Karpas-422 (cell line): ENCODE measurements at regions not wholly inside any gene's neighbourhood (a gene's known extent, or its start where the extent isn't known, plus 50 kb on each side); places are given as distances from the start of the nearest gene placed in this dataset.
A peak's percentile ranks its signal among the peaks of the same experiment; 100 is the strongest.
"Not testable (repeated sequence)": the region's sequence is repeated elsewhere in the genome, so short reads cannot be mapped to it uniquely, and the experiment has no call there.

Source experiments
- DNase-seq: peaks from one replicate; pipeline ENCODE4 v3.0.0-alpha.2; 2015
- H2AFZ ChIP-seq: fragments of 200-600 bp; sonication (generic); 2 replicates; pipeline ENCODE4 v1.6.1; 2014; ENCODE audit warnings: antibody characterized with exemption, low read length, mixed read lengths
- H3K27ac ChIP-seq: fragments of 200-600 bp; sonication (generic); 2 replicates; pipeline ENCODE4 v1.5.1; 2014; ENCODE audit warnings: mild to moderate bottlenecking, low read length, moderate library complexity
- H3K27me3 ChIP-seq: fragments of 200-600 bp; sonication (generic); 2 replicates; pipeline ENCODE4 v1.6.1; 2014; ENCODE audit warnings: low read length, mixed read lengths
- H3K36me3 ChIP-seq: fragments of 200-600 bp; sonication (generic); 2 replicates; pipeline ENCODE4 v1.6.1; 2014; ENCODE audit warnings: low read length, mixed read lengths; ENCODE audit not compliant: insufficient read depth
- H3K4me1 ChIP-seq: fragments of 200-600 bp; sonication (generic); 2 replicates; pipeline ENCODE4 v1.6.1; 2014; ENCODE audit warnings: mild to moderate bottlenecking, low read length, mixed read lengths
- H3K4me2 ChIP-seq: fragments of 200-600 bp; sonication (generic); 2 replicates; pipeline ENCODE4 v1.6.1; 2014; ENCODE audit warnings: low read length, low read depth, mild to moderate bottlenecking; ENCODE audit not compliant: poor library complexity, severe bottlenecking
- H3K4me3 ChIP-seq: fragments of 200-600 bp; sonication (generic); 2 replicates; pipeline ENCODE4 v1.5.1; 2014; ENCODE audit warnings: mild to moderate bottlenecking, antibody characterized with exemption, low read length, mixed read lengths
- H3K79me2 ChIP-seq: fragments of 200-600 bp; sonication (generic); 2 replicates; pipeline ENCODE4 v1.6.1; 2014; ENCODE audit warnings: mild to moderate bottlenecking, low read length, mixed read lengths
- H3K9ac ChIP-seq: fragments of 200-600 bp; sonication (generic); 2 replicates; pipeline ENCODE4 v1.6.0; 2014; ENCODE audit warnings: low read length
- H3K9me2 ChIP-seq: fragments of 200-600 bp; sonication (generic), shearing (Covaris generic); replicated peaks from 2 replicates; pipeline ENCODE4 v1.6.0; 2014; ENCODE audit warnings: mild to moderate bottlenecking, low read length, moderate library complexity; ENCODE audit not compliant: insufficient read depth
- H3K9me3 ChIP-seq: fragments of 300-700, 200-600 bp; sonication (generic); 2 replicates; pipeline ENCODE4 v1.6.1; 2014; ENCODE audit warnings: low read length, mixed read lengths
- H4K20me1 ChIP-seq: fragments of 200-600 bp; sonication (generic); 2 replicates; pipeline ENCODE4 v1.6.1; 2014; ENCODE audit warnings: mild to moderate bottlenecking, antibody characterized with exemption, low read length, low read depth; ENCODE audit not compliant: insufficient read depth

DNA sequence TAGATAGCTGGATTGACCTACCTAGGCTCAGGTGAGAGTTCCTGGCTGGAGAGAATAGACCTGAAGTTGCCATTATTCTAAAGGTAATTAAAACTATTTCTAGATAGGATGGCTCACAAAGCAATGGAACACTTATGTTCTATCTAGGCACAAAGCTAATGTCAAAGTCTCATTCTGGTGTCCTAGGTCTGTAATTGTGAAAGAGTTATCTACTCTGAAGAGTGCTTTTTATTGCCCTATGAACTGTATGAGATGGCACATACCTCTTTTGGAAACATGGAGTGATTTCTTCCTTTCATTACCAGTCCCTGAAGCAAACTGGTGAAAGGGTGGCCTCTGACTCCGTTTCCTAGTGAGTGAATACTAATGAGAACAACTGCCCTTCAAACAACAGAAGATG lies 80.3 kb downstream of the MTNR1B start:
- Histone ChIP-seq H3K9me3 (no peaks in the 10 kb centered on the region), H2AFZ (no peak overlapping the region)

GRCh38 chr11:93051186-93051585 lies 81.7 kb downstream of the MTNR1B start:
- no peaks in the 10 kb centered on the region for H3K36me3 ChIP-seq
- H4K20me1 ChIP-seq: no peaks in the 10 kb centered on the region; the same call in 1 of the 2 replicates
- H3K27ac ChIP-seq: no peak overlapping the region
- no peak overlapping the region for H2AFZ ChIP-seq
- H3K9me3 ChIP-seq: no peaks in the 10 kb centered on the region
- no peak for DNase-seq
- H3K27me3 ChIP-seq: peaks cover 4% of the 10 kb centered on the region; the same call in 1 of the 2 replicates
- H3K4me2 ChIP-seq: no peak overlapping the region
- no peak overlapping the region for H3K9ac ChIP-seq
- no peaks in the 10 kb centered on the region for H3K4me1 ChIP-seq
- no peaks in the 10 kb centered on the region for H3K9me2 ChIP-seq
- H3K79me2 ChIP-seq: no peaks in the 10 kb centered on the region
- H3K4me3 ChIP-seq: no peak overlapping the region

More for the DNA sequence above, 80.3 kb downstream of the MTNR1B start:
- Histone ChIP-seq H3K9me2 (no peaks in the 10 kb centered on the region), H3K4me2 (no peak overlapping the region), H3K4me3 (no peak overlapping the region), H3K9ac (no peak overlapping the region), H3K27me3 (peaks cover 4% of the 10 kb centered on the region; the same call in 1 of the 2 replicates), H3K4me1 (no peaks in the 10 kb centered on the region), H3K36me3 (no peaks in the 10 kb centered on the region), H3K27ac (no peak overlapping the region), H3K79me2 (no peaks in the 10 kb centered on the region), H4K20me1 (no peaks in the 10 kb centered on the region; the same call in 1 of the 2 replicates)
- DNase-seq: no peak

- H3K27ac ChIP-seq: no peak overlapping the region
These were observed 84.4 kb downstream of the MTNR1B start for GRCh38 chr11:93053864-93054263.

GRCh38 chr11:93054279-93054678 lies 84.8 kb downstream of the MTNR1B start:
- no peak for DNase-seq
- H3K79me2 ChIP-seq: no peaks in the 10 kb centered on the region
- no peaks in the 10 kb centered on the region for H3K9me2 ChIP-seq
- no peaks in the 10 kb centered on the region for H3K4me1 ChIP-seq
- H3K36me3 ChIP-seq: no peaks in the 10 kb centered on the region
- H4K20me1 ChIP-seq: no peaks in the 10 kb centered on the region; the same call in 1 of the 2 replicates
- H3K9me3 ChIP-seq: no peaks in the 10 kb centered on the region
- H2AFZ ChIP-seq: no peak overlapping the region
- H3K27me3 ChIP-seq: peaks cover 4% of the 10 kb centered on the region; the same call in 1 of the 2 replicates
- H3K4me3 ChIP-seq: no peak overlapping the region
- H3K4me2 ChIP-seq: no peak overlapping the region
- no peak overlapping the region for H3K27ac ChIP-seq
- no peak overlapping the region for H3K9ac ChIP-seq

More at GRCh38 chr11:93053864-93054263, 84.4 kb downstream of the MTNR1B start:
- H3K4me2 ChIP-seq: no peak overlapping the region
- peaks cover 4% of the 10 kb centered on the region; the same call in 1 of the 2 replicates for H3K27me3 ChIP-seq
- DNase-seq: no peak
- no peak overlapping the region for H2AFZ ChIP-seq
- no peaks in the 10 kb centered on the region for H3K4me1 ChIP-seq
- no peaks in the 10 kb centered on the region for H3K9me2 ChIP-seq
- H3K36me3 ChIP-seq: no peaks in the 10 kb centered on the region
- H3K79me2 ChIP-seq: no peaks in the 10 kb centered on the region
- H4K20me1 ChIP-seq: no peaks in the 10 kb centered on the region; the same call in 1 of the 2 replicates
- no peak overlapping the region for H3K4me3 ChIP-seq
- H3K9me3 ChIP-seq: no peaks in the 10 kb centered on the region
- no peak overlapping the region for H3K9ac ChIP-seq

- H3K4me2 ChIP-seq: no peak overlapping the region
- H3K9ac ChIP-seq: no peak overlapping the region
- no peaks in the 10 kb centered on the region for H3K4me1 ChIP-seq
- no peaks in the 10 kb centered on the region; the same call in 1 of the 2 replicates for H4K20me1 ChIP-seq
- H2AFZ ChIP-seq: no peak overlapping the region
- H3K4me3 ChIP-seq: no peak overlapping the region
- no peaks in the 10 kb centered on the region for H3K36me3 ChIP-seq
- H3K79me2 ChIP-seq: no peaks in the 10 kb centered on the region
- no peak overlapping the region for H3K27ac ChIP-seq
- no peaks in the 10 kb centered on the region for H3K9me2 ChIP-seq
- DNase-seq: no peak
- no peaks in the 10 kb centered on the region for H3K9me3 ChIP-seq
- peaks cover 4% of the 10 kb centered on the region; the same call in 1 of the 2 replicates for H3K27me3 ChIP-seq
These were observed 85.4 kb downstream of the MTNR1B start for GRCh38 chr11:93054881-93055280.

- H3K4me1 ChIP-seq: no peaks in the 10 kb centered on the region
- H3K79me2 ChIP-seq: no peaks in the 10 kb centered on the region
- no peak overlapping the region for H2AFZ ChIP-seq
- no peak overlapping the region for H3K4me3 ChIP-seq
- H3K9ac ChIP-seq: no peak overlapping the region
- H3K36me3 ChIP-seq: no peaks in the 10 kb centered on the region
- H4K20me1 ChIP-seq: no peaks in the 10 kb centered on the region
- no peaks in the 10 kb centered on the region for H3K9me2 ChIP-seq
- DNase-seq: no peak
- no peaks in the 10 kb centered on the region; the same call in 1 of the 2 replicates for H3K27me3 ChIP-seq
- no peak overlapping the region for H3K4me2 ChIP-seq
- no peak overlapping the region for H3K27ac ChIP-seq
- H3K9me3 ChIP-seq: no peaks in the 10 kb centered on the region
These were observed 89.9 kb downstream of the MTNR1B start for GRCh38 chr11:93059117-93059957.

DNA sequence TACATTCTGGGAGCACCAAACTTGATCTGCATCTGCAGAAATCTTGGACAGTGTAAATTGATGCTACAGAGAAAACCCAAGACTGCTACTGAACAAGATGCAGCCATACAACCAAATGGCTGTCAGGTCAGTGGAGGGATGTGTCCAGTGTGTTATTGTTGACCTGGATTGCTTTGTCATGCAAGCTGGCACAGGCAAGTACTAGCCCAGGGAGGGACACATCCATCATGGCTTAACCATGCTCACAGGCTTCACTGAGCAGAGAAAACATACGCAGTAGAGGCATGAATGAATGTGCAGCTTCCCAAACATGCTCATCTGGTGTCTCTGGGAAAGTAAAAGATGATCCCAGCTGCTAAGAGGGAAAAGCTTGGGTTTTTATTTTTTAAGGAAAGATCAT lies 93.6 kb downstream of the MTNR1B start:
- Histone ChIP-seq H3K4me2 (no peak overlapping the region), H3K9ac (no peak overlapping the region), H3K4me3 (no peak overlapping the region), H3K27me3 (peaks cover 4% of the 10 kb centered on the region; the same call in 1 of the 2 replicates), H2AFZ (no peak overlapping the region), H4K20me1 (no peaks in the 10 kb centered on the region), H3K4me1 (no peaks in the 10 kb centered on the region), H3K79me2 (no peaks in the 10 kb centered on the region), H3K9me2 (no peaks in the 10 kb centered on the region), H3K27ac (no peak overlapping the region), H3K9me3 (no peaks in the 10 kb centered on the region), H3K36me3 (no peaks in the 10 kb centered on the region)
- DNase-seq: no peak

GRCh38 chr11:93065074-93065674 lies 95.7 kb downstream of the MTNR1B start:
- not testable (repeated sequence) for H3K9me2 ChIP-seq, H4K20me1 ChIP-seq, H3K4me1 ChIP-seq, H3K36me3 ChIP-seq, H3K27ac ChIP-seq, H3K27me3 ChIP-seq, H3K4me2 ChIP-seq, H3K79me2 ChIP-seq, H3K4me3 ChIP-seq, H3K9ac ChIP-seq, H2AFZ ChIP-seq, H3K9me3 ChIP-seq
- DNase-seq: peak; percentile 78
